CD8-positive, alpha-beta memory T cell (primary cell): ENCODE measurements at regions not wholly inside any gene's neighbourhood (a gene's known extent, or its start where the extent isn't known, plus 50 kb on each side); places are given as distances from the start of the nearest gene placed in this dataset.

Source experiments
- CTCF ChIA-PET: fragments of 350-600 bp; sonication (Branson Sonifier 250); formaldehyde crosslinking; loops from one replicate; lab custom pipeline; 2021; ENCODE audit warnings: antibody characterized with exemption; lab: Charles Lee
- POLR2A ChIA-PET: fragments of 350-600 bp; sonication (Branson Sonifier 250); formaldehyde crosslinking; loops from one replicate; lab custom pipeline; 2021; ENCODE audit warnings: antibody characterized with exemption; lab: Charles Lee
- DNase-seq, 5 donors: peaks; one replicate each; pipeline versions ENCODE4 v3.0.0 to v3.0.0-alpha.2; 2020 to 2022; ENCODE audit warnings: mixed read lengths in 1 of 5
- H3K27ac ChIP-seq: one replicate; pipeline ENCODE4 v1.7.0; 2013; ENCODE audit warnings: low read depth, mild to moderate bottlenecking, low read length, moderate library complexity
- H3K27me3 ChIP-seq: 2 replicates; pipeline ENCODE4 v1.7.0; 2013; ENCODE audit warnings: low read length, mild to moderate bottlenecking; ENCODE audit not compliant: insufficient read depth, poor library complexity, severe bottlenecking
- H3K36me3 ChIP-seq: 2 replicates; pipeline ENCODE4 v1.7.0; 2013; ENCODE audit warnings: mild to moderate bottlenecking, low read length, moderate library complexity; ENCODE audit not compliant: insufficient read depth
- H3K4me1 ChIP-seq: 2 replicates; pipeline ENCODE4 v1.7.0; 2013; ENCODE audit warnings: mild to moderate bottlenecking, low read length, moderate library complexity; ENCODE audit not compliant: insufficient read depth
- H3K4me3 ChIP-seq: 2 replicates; pipeline ENCODE4 v1.7.0; 2013; ENCODE audit warnings: mild to moderate bottlenecking, low read length
- H3K9me3 ChIP-seq: 2 replicates; pipeline ENCODE4 v1.7.0; 2013; ENCODE audit warnings: mild to moderate bottlenecking, low read length
- H3K27ac Mint-ChIP-seq, 8 donors: one replicate each; pipeline ENCODE4 v1.8.0; 2020 to 2021; ENCODE audit warnings: mixed read lengths in 8 of 8, mild to moderate bottlenecking in 6 of 8, inconsistent platforms in 3 of 8, moderate library complexity in 3 of 8
- H3K27me3 Mint-ChIP-seq, 2 donors: one replicate each; pipeline ENCODE4 v1.8.0; 2020 to 2021; ENCODE audit warnings: mixed read lengths in 2 of 2, mild to moderate bottlenecking in 1 of 2, moderate library complexity in 1 of 2
- H3K36me3 Mint-ChIP-seq, 3 donors: one replicate each; pipeline ENCODE4 v1.8.0; 2020 to 2021; ENCODE audit warnings: mixed read lengths in 3 of 3, inconsistent platforms in 1 of 3, mild to moderate bottlenecking in 1 of 3
- H3K4me1 Mint-ChIP-seq, 3 donors: one replicate each; pipeline ENCODE4 v1.8.0; 2020 to 2021; ENCODE audit warnings: mixed read lengths in 3 of 3, inconsistent platforms in 1 of 3, mild to moderate bottlenecking in 1 of 3
- H3K4me3 Mint-ChIP-seq, 7 donors: one replicate each; pipeline ENCODE4 v1.8.0; 2020 to 2021; ENCODE audit warnings: mixed read lengths in 7 of 7, mild to moderate bottlenecking in 6 of 7, moderate library complexity in 4 of 7, inconsistent platforms in 2 of 7
- H3K9me3 Mint-ChIP-seq, 5 donors: one replicate each; pipeline ENCODE4 v1.8.0; 2020 to 2022; ENCODE audit warnings: mixed read lengths in 5 of 5, mild to moderate bottlenecking in 3 of 5, moderate library complexity in 2 of 5, inconsistent platforms in 1 of 5

DNA sequence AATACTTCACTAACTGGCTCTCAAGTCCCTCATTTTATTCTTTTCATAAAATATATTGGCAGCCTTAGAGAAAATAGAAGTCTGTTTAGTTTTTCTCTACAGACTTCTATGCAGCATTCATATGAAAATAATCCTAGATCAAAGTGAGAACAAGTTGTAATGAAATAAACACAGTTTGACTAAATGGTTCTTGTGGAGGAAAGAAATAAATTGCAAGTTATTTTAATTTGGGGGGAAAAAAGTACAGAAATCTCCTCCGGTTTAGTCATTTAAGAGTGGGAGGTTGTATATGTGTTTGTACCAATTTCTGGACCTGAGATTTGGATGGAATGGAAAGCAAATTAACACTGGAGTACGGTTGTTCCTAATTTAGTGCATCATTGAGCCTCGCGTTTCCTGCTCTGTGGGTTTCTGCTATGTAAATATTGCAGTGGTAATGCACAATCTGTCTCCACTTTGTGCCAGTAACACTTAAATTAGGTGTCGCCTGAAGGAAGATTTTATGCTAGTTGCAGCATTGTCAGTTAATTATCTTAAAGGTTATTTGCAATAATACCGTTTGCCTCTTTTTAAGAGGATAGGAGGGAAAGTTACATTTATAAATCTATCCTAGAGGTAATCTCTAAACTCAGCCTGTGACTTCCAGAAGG is 100.2 kb downstream of the ZIC5 start:
- no peaks in the 10 kb centered on the region for H3K36me3 ChIP-seq
- H3K4me1 ChIP-seq, result no peaks in the 10 kb centered on the region
- H3K9me3 ChIP-seq, result no peaks in the 10 kb centered on the region
- ChIA-PET POLR2A (no interaction called here), CTCF (no interaction called here)
- Mint-ChIP-seq H3K36me3 (peaks cover 6 to 12% (median 6%) of the 10 kb centered on the region in 3 donors), H3K9me3 (no peaks in the 10 kb centered on the region), H3K4me3 (no peak overlapping the region), H3K4me1 (no peaks in the 10 kb centered on the region), H3K27ac (no peak overlapping the region), H3K27me3 (peaks cover 0 to 2% of the 10 kb centered on the region in 2 donors)
- H3K27ac ChIP-seq, result no peak overlapping the region
- no peak overlapping the region for H3K4me3 ChIP-seq
- H3K27me3 ChIP-seq, result no peaks in the 10 kb centered on the region
- no peak for DNase-seq

DNA sequence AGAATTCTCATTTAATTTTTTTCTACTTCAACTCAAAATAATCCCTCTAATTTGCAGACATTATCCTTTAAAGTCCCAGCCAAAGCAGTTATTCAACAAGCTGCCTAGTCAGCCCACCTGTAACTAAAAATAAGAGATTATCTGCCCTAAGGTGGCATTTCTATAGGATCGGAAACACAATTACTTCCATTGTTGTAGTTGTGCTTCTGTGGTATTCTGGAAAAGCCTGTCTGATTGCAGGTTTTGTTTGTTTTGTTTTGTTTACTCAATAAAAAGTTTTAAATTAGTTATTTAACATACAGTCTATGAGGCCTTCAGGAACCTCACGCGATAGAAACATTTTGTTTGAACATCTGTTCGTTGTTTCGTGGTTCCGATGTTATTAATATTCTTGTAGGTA is 101.0 kb downstream of the ZIC5 start:
- peaks cover 0 to 2% of the 10 kb centered on the region in 2 donors for H3K27me3 Mint-ChIP-seq
- no peak overlapping the region for H3K27ac Mint-ChIP-seq
- no peaks in the 10 kb centered on the region for H3K36me3 ChIP-seq
- no peaks in the 10 kb centered on the region for H3K27me3 ChIP-seq
- H3K9me3 ChIP-seq, result no peaks in the 10 kb centered on the region
- H3K36me3 Mint-ChIP-seq, result peaks cover 6 to 16% (median 12%) of the 10 kb centered on the region in 3 donors
- H3K27ac ChIP-seq, result no peak overlapping the region
- H3K4me3 Mint-ChIP-seq, result no peak overlapping the region
- no peaks in the 10 kb centered on the region for H3K9me3 Mint-ChIP-seq
- H3K4me3 ChIP-seq, result no peak overlapping the region
- DNase-seq, result no peak
- no peaks in the 10 kb centered on the region for H3K4me1 ChIP-seq
- H3K4me1 Mint-ChIP-seq, result no peaks in the 10 kb centered on the region
- ChIA-PET CTCF (no interaction called here), POLR2A (no interaction called here)

DNA sequence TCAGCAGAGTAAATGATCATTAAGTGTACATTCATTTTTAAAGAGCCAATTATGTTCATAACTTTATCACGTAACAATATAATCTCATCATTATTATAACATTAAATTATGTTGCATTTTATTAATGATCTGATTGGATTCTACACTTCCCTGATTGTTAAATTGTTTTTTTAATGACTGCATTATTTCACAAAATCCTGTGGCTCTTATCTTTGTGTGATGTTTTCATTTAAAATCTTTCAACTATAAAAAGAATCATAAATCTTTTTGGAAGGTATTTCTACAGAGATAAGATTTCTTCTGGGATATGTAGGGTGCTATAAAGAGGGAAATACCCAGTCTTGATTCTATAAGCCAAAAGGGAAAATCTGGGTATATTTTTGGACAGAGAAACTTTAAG is 101.7 kb downstream of the ZIC5 start:
- Histone ChIP-seq H3K4me3 (no peak overlapping the region), H3K9me3 (no peaks in the 10 kb centered on the region), H3K36me3 (no peaks in the 10 kb centered on the region), H3K4me1 (no peaks in the 10 kb centered on the region), H3K27ac (no peak overlapping the region), H3K27me3 (no peaks in the 10 kb centered on the region)
- DNase-seq, result no peak
- H3K27ac Mint-ChIP-seq, result no peak overlapping the region
- H3K4me1 Mint-ChIP-seq, result no peaks in the 10 kb centered on the region
- CTCF ChIA-PET, result no interaction called here
- peaks cover 0 to 2% of the 10 kb centered on the region in 2 donors for H3K27me3 Mint-ChIP-seq
- no peaks in the 10 kb centered on the region for H3K9me3 Mint-ChIP-seq
- H3K36me3 Mint-ChIP-seq, result peaks cover 10 to 16% (median 12%) of the 10 kb centered on the region in 3 donors
- POLR2A ChIA-PET, result no interaction called here
- H3K4me3 Mint-ChIP-seq, result no peak overlapping the region

DNA sequence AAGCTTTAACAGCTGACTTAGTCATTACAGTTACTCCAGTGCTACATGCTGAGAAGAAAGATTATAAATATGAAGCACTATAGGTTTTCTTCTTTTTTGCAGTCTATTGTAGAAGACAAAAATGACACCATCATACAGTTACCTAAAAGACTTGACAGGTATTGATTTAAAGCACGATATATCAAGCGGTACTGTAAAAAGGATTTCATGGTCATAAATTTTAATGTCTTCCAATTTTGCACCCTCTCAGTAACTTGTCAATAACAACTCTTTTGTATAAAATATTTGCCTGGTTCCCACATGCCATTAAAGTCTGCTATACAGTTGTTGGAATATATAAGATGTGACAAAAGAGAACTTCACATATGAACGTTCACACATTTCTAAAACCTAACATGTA is 102.8 kb downstream of the ZIC5 start:
- Histone ChIP-seq H3K27ac (no peak overlapping the region), H3K4me1 (no peaks in the 10 kb centered on the region), H3K27me3 (no peaks in the 10 kb centered on the region), H3K9me3 (no peaks in the 10 kb centered on the region), H3K36me3 (no peaks in the 10 kb centered on the region), H3K4me3 (no peak overlapping the region)
- H3K27ac Mint-ChIP-seq, result no peak overlapping the region
- ChIA-PET POLR2A (no interaction called here), CTCF (no interaction called here)
- H3K36me3 Mint-ChIP-seq, result peaks cover 15 to 23% (median 16%) of the 10 kb centered on the region in 3 donors
- H3K4me3 Mint-ChIP-seq, result no peak overlapping the region
- H3K9me3 Mint-ChIP-seq, result no peaks in the 10 kb centered on the region
- H3K4me1 Mint-ChIP-seq, result no peaks in the 10 kb centered on the region
- no peak for DNase-seq
- H3K27me3 Mint-ChIP-seq, result peaks cover 0 to 2% of the 10 kb centered on the region in 2 donors

DNA sequence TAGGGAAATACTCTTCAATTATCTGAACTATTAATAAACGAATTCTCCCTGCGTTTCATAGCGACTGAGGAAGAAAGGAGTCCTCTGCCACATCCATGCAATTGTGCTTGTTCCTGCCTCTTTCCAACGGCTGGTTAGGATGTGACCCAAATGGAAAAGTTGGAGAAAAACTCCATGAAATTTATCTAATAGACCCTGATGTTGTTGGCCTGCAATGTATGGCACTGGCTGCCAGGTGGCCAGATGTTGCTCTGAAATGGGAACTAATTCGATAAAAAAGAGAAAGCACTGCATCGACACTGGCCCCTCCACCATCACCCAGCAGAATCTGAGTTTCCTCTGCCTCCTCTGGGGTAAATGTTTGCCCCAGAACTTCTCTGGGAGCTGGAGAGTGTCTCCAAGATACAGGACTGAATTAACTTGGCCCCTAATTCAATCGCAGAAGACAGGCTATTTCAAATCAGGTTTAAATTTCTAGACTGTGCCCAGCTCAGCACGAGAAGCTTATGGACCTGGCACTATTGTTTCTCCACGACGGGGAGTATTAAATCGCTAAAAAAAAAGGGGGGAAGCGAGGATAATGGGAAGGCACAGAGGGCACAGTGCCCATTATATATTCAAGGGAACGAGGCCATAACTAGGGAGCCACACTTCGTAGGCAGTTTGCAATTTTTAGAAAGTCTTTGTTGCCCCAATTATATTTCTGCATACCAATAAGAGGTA is 103.9 kb downstream of the ZIC5 start:
- H3K9me3 Mint-ChIP-seq, result no peaks in the 10 kb centered on the region
- DNase-seq, result no peak
- H3K4me3 ChIP-seq, result no peak overlapping the region
- no peaks in the 10 kb centered on the region for H3K9me3 ChIP-seq
- H3K36me3 ChIP-seq, result no peaks in the 10 kb centered on the region
- no peaks in the 10 kb centered on the region for H3K4me1 ChIP-seq
- H3K27ac ChIP-seq, result no peak overlapping the region
- H3K27me3 ChIP-seq, result no peaks in the 10 kb centered on the region
- no peaks in the 10 kb centered on the region for H3K4me1 Mint-ChIP-seq
- H3K27ac Mint-ChIP-seq, result no peak overlapping the region
- ChIA-PET CTCF (no interaction called here), POLR2A (no interaction called here)
- H3K4me3 Mint-ChIP-seq, result no peak overlapping the region
- H3K36me3 Mint-ChIP-seq, result peaks cover 18 to 23% (median 20%) of the 10 kb centered on the region in 3 donors
- peaks cover 0 to 2% of the 10 kb centered on the region in 2 donors for H3K27me3 Mint-ChIP-seq

DNA sequence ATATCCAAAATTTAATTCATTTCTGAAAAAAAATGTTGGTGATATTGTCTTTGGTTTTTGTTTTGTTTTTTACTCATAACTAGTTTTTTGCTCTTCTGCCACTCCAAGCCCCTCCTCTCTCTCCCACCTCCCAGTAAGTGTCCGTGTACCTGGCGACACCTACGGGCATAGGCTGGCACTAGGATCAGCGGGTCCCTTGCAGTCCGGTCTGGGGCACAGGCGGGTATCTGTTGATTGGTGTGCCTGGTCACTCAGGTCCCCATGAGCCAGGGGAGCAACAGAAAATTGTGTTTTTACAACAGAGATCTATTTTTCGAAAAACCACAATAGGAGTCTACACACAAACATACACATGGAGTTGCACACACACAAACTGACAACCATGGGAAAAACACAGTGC is 104.8 kb downstream of the ZIC5 start:
- no peak overlapping the region for H3K4me3 ChIP-seq
- Mint-ChIP-seq H3K4me3 (no peak overlapping the region), H3K27ac (no peak overlapping the region), H3K9me3 (no peaks in the 10 kb centered on the region), H3K27me3 (peaks cover 0 to 2% of the 10 kb centered on the region in 2 donors), H3K4me1 (peaks cover 0 to 3% (median 1%) of the 10 kb centered on the region in 3 donors), H3K36me3 (peaks cover 18 to 22% (median 20%) of the 10 kb centered on the region in 3 donors)
- CTCF ChIA-PET, result no interaction called here
- H3K27ac ChIP-seq, result no peak overlapping the region
- DNase-seq, result no peak
- H3K9me3 ChIP-seq, result no peaks in the 10 kb centered on the region
- H3K36me3 ChIP-seq, result no peaks in the 10 kb centered on the region
- no peaks in the 10 kb centered on the region for H3K27me3 ChIP-seq
- POLR2A ChIA-PET, result no interaction called here
- H3K4me1 ChIP-seq, result no peaks in the 10 kb centered on the region

DNA sequence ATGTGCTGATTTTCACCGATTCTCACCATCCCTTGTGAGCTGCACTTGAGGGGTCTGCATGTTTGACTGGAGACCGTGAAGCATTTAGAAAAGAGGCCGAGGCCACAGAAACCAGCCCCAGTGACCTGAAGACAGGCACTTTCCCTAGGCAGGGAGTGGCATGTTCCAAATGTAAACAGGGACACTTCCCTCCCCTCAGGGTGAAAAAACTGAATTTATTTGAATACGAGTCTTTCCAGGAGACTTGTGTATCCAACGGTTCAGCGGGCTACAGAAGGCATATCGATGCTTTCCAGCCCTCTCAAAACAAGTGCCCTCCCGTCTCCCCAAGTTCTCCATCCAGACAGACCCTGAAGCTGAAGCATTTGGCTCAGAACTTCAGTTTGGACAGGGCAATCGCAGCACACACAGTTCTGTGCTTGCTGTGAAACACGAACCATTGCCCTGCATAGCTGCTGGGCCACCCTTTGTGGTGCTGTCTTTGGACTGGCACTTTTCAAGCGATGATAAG is 106.1 kb downstream of the ZIC5 start:
- DNase-seq, result no peak
- H3K4me1 ChIP-seq, result no peaks in the 10 kb centered on the region
- Mint-ChIP-seq H3K4me3 (no peak overlapping the region), H3K9me3 (no peaks in the 10 kb centered on the region), H3K27ac (no peak overlapping the region), H3K27me3 (peaks cover 0 to 2% of the 10 kb centered on the region in 2 donors), H3K4me1 (peaks cover 6 to 12% (median 11%) of the 10 kb centered on the region in 3 donors), H3K36me3 (peaks cover 18 to 22% (median 20%) of the 10 kb centered on the region in 3 donors)
- CTCF ChIA-PET, result no interaction called here
- POLR2A ChIA-PET, result no interaction called here
- H3K27me3 ChIP-seq, result no peaks in the 10 kb centered on the region
- H3K27ac ChIP-seq, result no peak overlapping the region
- H3K9me3 ChIP-seq, result no peaks in the 10 kb centered on the region
- H3K4me3 ChIP-seq, result no peak overlapping the region
- H3K36me3 ChIP-seq, result no peaks in the 10 kb centered on the region

DNA sequence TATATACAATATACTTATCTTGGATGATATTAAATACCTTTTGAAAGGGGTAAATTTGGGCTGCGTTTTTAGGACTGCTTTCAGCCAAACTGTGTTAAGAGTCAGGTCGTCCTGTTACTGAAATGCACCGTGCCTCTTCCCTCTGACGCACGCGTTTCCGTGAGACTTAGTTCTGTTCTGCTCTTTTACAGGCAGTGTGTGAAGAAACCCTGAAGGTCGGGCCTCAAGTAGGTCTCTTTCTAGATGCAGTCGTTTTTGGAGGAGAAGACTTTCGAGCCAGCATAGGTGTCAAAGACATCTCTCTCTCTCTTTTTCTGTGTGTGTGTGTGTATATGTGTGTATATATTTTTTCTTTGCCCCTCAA is 107.0 kb downstream of the ZIC5 start:
- H3K9me3 Mint-ChIP-seq, result no peaks in the 10 kb centered on the region
- H3K27me3 Mint-ChIP-seq, result peaks cover 0 to 3% of the 10 kb centered on the region in 2 donors
- Histone ChIP-seq H3K27ac (no peak overlapping the region), H3K4me3 (no peak overlapping the region), H3K36me3 (no peaks in the 10 kb centered on the region), H3K4me1 (peaks cover 8% of the 10 kb centered on the region), H3K27me3 (no peaks in the 10 kb centered on the region), H3K9me3 (no peaks in the 10 kb centered on the region)
- H3K27ac Mint-ChIP-seq, result no peak overlapping the region
- CTCF ChIA-PET, result no interaction called here
- no peak overlapping the region for H3K4me3 Mint-ChIP-seq
- POLR2A ChIA-PET, result no interaction called here
- peaks cover 18 to 22% (median 20%) of the 10 kb centered on the region in 3 donors for H3K36me3 Mint-ChIP-seq
- DNase-seq, result no peak
- peaks cover 14 to 21% (median 19%) of the 10 kb centered on the region in 3 donors for H3K4me1 Mint-ChIP-seq
